Activated T-cell treated with anti-CD3 and anti-CD28 coated beads, Interleukin-2, amount 50 U/mL, for 4 hours (primary cell): ENCODE measurements at regions not wholly inside any gene's neighbourhood (a gene's known extent, or its start where the extent isn't known, plus 50 kb on each side); places are given as distances from the start of the nearest gene placed in this dataset.

ENCODE experiments used
- ATAC-seq, 2 donors: fragments of 200-7000 bp; cut with Tn5 transposase; one replicate each; pipeline ENCODE4 v1.10.0; 2021
- DNase-seq: peaks from one replicate; pipeline ENCODE4 v3.0.0-alpha.2; 2020
- H3K27me3 Mint-ChIP-seq: one replicate; pipeline ENCODE4 v1.8.0; 2021; ENCODE audit warnings: low read depth, mixed read lengths
- H3K36me3 Mint-ChIP-seq: one replicate; pipeline ENCODE4 v1.8.0; 2022; ENCODE audit warnings: mixed read lengths; ENCODE audit not compliant: insufficient read depth
- H3K4me1 Mint-ChIP-seq: one replicate; pipeline ENCODE4 v1.8.0; 2021; ENCODE audit warnings: low read depth, mixed read lengths
- H3K4me3 Mint-ChIP-seq: one replicate; pipeline ENCODE4 v1.8.0; 2021; ENCODE audit warnings: mild to moderate bottlenecking, moderate library complexity, mixed read lengths
- H3K9me3 Mint-ChIP-seq: one replicate; pipeline ENCODE4 v1.8.0; 2021; ENCODE audit warnings: mixed read lengths

DNA sequence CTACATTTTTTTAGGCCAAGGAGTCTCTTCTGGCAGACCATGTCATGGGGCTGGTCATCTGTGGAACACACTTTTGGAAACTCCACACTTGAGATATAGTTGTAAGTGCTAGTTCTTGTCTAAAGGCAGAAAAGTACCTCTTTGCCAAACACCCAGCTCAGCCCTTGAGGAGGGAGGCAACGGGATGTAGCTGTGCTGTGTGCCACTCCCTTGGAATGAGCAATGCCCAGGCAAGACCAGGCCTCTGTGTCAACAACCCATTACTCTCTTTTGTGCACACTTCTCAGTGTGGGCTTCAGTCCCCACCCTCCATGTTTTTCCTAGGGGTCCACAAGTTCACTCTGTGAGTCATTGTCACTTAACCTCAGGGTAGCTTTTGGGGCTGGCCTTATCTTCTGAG, 528.3 kb upstream of the CFAP20DC start:
- no peak overlapping the region for H3K4me3 Mint-ChIP-seq
- no peak for ATAC-seq
- H3K36me3 Mint-ChIP-seq, result no peaks in the 10 kb centered on the region
- no peaks in the 10 kb centered on the region for H3K9me3 Mint-ChIP-seq
- H3K4me1 Mint-ChIP-seq, result peaks cover 5% of the 10 kb centered on the region
- no peaks in the 10 kb centered on the region for H3K27me3 Mint-ChIP-seq
- DNase-seq, result no peak

DNA sequence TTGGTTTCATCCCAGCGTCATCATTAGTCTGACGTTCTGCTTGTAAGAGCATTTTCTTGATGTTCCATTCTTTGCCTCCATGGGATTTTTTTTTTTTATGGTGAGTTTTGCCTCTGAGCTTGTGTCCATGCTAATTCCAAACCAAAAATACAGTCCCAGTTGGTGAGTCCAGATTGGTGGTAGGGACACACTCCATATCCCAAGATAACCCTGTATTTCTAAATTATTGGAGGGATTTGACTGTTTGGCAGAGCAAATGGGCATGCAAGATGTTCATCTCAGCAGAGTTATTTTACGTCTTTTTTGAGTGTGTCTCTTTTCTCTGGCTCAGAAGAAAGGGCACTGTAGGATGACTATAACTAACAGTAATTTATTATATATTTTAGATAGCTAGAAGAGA, 526.8 kb upstream of the CFAP20DC start:
- Mint-ChIP-seq H3K27me3 (no peaks in the 10 kb centered on the region), H3K9me3 (no peaks in the 10 kb centered on the region), H3K36me3 (no peaks in the 10 kb centered on the region), H3K4me1 (peaks cover 5% of the 10 kb centered on the region), H3K4me3 (no peak overlapping the region)
- ATAC-seq (no peak), DNase-seq (no peak)

DNA sequence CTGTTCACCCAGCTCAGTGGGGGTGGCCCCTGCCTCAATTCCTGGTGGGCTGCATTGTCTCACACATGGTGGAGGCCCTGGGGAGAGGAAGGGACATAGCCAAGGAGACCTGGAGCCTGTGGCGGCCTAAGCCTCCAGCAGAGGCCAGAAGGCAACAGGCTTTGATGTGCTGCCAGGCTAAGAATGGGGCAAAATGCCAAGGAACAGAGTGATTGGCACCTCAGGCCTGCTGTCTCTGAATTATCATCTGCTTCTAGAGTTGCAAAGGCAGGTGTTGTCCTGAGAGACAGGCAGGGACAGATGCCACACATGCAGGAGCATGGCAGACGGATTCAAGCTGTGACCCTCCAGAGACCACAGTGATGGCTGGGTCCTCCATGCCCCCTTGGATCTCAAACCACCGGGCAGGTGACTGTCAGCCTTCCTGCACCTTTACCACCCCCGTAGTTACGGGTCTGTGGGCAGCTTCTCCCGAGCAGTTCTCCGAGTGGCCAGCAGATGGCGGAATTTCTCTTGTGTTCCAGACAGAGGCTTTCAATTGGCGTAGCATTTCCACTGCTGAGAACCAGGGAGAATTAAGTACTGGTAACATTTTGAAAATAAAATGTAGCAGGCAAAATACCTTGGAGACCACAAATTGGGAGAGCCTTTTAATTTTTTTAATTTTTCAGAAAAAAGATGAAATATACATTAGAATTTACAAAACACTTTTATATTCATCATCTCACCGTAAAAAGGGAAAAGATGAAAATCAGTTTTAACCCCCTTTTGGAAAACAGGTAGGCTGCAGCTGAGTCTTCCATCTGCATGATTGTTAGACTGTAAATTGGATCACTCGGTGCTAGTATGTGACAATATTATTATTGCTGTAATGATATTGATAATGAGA, 525.5 kb upstream of the CFAP20DC start:
- Mint-ChIP-seq H3K4me3 (no peak overlapping the region), H3K4me1 (peaks cover 3% of the 10 kb centered on the region), H3K36me3 (no peaks in the 10 kb centered on the region), H3K27me3 (no peaks in the 10 kb centered on the region), H3K9me3 (no peaks in the 10 kb centered on the region)
- peak; percentile 89 for DNase-seq
- peak; percentile 82 to 86 for ATAC-seq

DNA sequence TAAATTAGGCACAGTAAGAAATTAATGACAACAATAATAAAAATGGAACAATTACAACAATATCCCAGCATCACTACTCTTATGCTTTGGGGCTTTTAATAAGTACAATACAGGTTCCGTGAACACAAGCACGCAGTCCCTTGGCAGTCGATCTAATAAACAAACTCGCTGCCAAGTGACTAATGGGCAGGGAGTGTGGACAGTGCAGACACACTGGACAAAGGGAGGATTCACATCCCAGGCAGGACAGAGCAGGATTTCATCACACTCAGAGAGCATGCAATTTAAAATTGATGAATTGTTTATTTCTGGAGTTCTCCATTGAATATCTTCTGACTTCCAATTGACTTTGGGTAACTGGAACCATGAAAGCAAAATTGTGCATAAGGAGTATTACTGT, 524.1 kb upstream of the CFAP20DC start:
- Mint-ChIP-seq H3K27me3 (no peaks in the 10 kb centered on the region), H3K4me1 (peaks cover 3% of the 10 kb centered on the region), H3K9me3 (no peaks in the 10 kb centered on the region), H3K4me3 (no peak overlapping the region), H3K36me3 (no peaks in the 10 kb centered on the region)
- DNase-seq, result no peak
- no peak for ATAC-seq

DNA sequence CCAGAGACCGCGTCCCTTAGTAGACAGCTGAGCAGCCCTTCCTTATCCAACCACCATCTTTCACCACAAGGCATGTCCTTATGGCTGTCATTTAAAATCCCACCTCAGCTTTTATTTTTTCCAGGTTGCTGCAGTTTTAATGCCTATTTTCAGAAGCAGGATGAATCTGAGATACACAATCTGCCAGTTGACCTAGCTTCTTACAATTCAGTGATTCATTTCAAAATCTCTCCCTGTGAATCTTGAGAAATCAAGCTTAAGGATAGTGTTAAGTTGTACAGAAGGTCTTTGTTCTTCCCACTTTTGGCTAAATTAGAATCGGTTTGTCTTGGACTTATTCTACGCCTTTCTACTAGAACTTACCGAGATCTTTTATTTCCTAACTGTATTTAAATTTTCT, 522.3 kb upstream of the CFAP20DC start:
- Mint-ChIP-seq H3K36me3 (no peaks in the 10 kb centered on the region), H3K4me3 (no peak overlapping the region), H3K27me3 (no peaks in the 10 kb centered on the region), H3K9me3 (no peaks in the 10 kb centered on the region), H3K4me1 (peaks cover 3% of the 10 kb centered on the region)
- ATAC-seq (no peak), DNase-seq (no peak)

DNA sequence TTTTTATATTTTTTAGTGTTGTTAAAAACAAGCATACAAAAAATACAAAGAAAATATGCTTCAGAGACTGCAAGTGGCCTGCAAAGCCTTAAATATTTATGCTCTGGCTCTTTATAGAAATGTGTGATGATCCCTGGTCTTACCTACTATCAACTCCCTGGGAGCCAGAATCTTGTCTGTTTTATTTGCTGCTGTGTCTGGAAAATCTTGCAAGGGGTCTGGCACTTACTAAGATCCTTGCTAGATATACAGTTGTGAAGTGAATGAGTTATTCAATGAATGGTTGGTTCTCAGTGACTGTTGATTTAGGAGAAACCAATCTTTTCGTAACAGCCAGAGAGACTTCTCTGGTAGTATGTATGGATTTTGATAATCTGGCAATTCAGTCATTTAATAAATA, 521.0 kb upstream of the CFAP20DC start:
- Mint-ChIP-seq H3K9me3 (no peaks in the 10 kb centered on the region), H3K4me3 (no peak overlapping the region), H3K4me1 (peaks cover 13% of the 10 kb centered on the region), H3K27me3 (no peaks in the 10 kb centered on the region), H3K36me3 (no peaks in the 10 kb centered on the region)
- DNase-seq (no peak), ATAC-seq (no peak)

DNA sequence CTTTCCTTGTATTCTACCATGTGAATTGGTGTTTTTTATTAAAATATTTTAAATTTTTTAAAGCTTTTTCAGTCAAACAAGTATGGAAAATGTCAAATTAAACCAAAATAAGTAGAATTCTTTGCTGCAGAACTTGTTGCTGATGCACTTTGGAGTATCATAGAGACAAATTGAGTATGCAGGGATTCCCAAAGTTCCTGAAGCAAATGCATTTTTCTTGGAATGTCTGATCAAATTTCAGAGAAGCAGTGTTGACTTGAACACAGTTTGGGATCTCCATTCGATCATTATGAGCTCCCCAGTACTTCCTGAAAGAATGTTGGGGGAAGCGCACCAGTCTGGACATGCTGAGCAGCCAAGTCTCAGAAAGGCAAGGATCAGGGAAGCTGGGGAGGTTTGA, 517.8 kb upstream of the CFAP20DC start:
- no peak for ATAC-seq
- DNase-seq, result no peak
- H3K4me3 Mint-ChIP-seq, result no peak overlapping the region
- peaks cover 10% of the 10 kb centered on the region for H3K4me1 Mint-ChIP-seq
- H3K9me3 Mint-ChIP-seq, result no peaks in the 10 kb centered on the region
- no peaks in the 10 kb centered on the region for H3K36me3 Mint-ChIP-seq
- H3K27me3 Mint-ChIP-seq, result no peaks in the 10 kb centered on the region

DNA sequence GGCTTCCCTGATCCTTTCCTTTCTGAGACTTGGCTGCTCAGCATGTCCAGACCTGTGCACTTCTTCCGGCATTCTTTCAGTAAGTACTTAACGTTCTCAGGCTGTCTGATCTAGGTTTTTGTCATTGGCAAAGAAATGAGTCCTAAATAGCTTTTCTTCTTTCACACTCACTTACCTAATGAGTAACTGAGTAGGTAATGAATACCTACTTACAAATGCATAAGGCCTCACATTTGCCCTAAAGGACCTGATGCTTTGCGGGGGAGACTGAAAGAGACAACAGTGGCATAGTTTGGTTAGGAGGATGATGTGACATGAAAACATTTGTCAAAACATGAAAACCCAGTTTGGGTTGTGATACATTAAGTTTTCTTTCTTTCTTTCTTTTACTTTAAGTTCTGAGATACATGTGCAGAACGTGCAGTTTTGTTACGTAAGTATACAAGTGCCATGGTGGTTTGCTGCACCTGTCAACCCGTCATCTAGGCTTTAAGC, 516.7 kb upstream of the CFAP20DC start:
- Mint-ChIP-seq H3K4me3 (no peak overlapping the region), H3K9me3 (no peaks in the 10 kb centered on the region), H3K36me3 (no peaks in the 10 kb centered on the region), H3K4me1 (peaks cover 12% of the 10 kb centered on the region), H3K27me3 (no peaks in the 10 kb centered on the region)
- no peak for DNase-seq
- peak; percentile 87 to 92 for ATAC-seq

DNA sequence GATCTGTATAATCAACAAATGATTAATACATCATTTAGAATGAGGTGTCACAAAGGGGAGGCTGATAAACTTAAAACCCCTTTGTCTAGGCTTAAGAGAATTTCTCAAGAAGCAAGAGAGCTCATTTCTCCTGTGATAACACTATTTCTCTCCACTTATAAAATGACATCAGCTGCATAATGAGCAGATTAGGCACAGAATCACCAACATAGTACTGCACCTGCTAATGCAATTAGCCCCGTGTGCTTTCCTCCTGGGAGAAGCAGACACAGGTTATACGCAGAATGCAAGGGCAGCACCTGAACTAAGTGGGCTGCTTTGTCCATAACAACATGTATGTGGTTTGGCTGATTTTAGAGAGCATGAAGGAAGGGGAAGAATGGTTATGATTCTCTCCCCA, 515.3 kb upstream of the CFAP20DC start:
- peaks cover 17% of the 10 kb centered on the region for H3K4me1 Mint-ChIP-seq
- H3K4me3 Mint-ChIP-seq, result no peak overlapping the region
- no peaks in the 10 kb centered on the region for H3K27me3 Mint-ChIP-seq
- ATAC-seq, result no peak
- no peaks in the 10 kb centered on the region for H3K36me3 Mint-ChIP-seq
- no peak for DNase-seq
- no peaks in the 10 kb centered on the region for H3K9me3 Mint-ChIP-seq

DNA sequence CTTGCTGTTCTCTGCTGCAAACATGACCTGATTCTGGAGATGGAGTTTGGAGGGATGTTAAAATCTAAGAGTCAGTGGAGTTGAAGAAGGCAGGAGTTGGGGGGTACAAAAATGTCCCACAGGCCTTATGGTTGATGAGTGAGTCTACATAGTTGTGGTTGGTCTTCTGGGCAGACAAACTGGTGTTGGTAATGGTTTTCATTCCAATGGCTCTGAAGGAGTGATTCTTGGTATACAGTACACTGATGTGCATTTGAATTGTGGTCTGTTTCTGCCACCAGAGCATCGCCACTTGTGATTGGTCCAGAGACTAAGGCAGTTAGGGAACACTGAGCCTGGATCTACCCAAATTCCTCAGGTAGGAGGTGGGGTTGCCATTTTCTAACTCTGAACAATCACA, 514.1 kb upstream of the CFAP20DC start:
- Mint-ChIP-seq H3K27me3 (no peaks in the 10 kb centered on the region), H3K4me3 (no peak overlapping the region), H3K9me3 (no peaks in the 10 kb centered on the region), H3K36me3 (no peaks in the 10 kb centered on the region), H3K4me1 (peaks cover 29% of the 10 kb centered on the region)
- DNase-seq (no peak), ATAC-seq (no peak)

DNA sequence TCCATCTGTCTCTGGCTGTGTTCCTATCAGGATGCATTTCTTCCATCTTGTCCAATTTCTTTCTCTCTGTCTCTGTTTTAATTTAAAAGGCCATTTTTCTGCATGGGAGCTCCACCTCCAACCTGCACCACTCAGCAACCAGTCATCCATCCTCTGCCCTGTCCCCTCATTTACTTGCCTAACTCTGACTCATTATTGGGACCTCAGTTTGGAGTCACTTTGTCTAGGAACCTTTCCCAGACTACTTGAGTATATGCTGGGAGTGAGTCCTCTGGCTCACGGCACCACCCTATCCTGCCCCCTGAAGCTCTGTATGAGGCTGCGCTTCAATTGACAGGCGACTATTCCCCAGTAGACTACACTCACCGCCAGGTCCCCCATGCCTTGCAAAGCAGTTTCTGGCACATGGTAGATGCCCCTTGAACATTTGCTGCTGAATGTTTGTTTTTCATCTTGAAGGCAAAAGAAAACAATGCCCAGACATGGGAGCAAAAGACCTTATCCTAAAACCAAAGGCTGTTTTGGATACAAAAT, 513.3 kb upstream of the CFAP20DC start:
- no peak for ATAC-seq
- peaks cover 32% of the 10 kb centered on the region for H3K4me1 Mint-ChIP-seq

DNA sequence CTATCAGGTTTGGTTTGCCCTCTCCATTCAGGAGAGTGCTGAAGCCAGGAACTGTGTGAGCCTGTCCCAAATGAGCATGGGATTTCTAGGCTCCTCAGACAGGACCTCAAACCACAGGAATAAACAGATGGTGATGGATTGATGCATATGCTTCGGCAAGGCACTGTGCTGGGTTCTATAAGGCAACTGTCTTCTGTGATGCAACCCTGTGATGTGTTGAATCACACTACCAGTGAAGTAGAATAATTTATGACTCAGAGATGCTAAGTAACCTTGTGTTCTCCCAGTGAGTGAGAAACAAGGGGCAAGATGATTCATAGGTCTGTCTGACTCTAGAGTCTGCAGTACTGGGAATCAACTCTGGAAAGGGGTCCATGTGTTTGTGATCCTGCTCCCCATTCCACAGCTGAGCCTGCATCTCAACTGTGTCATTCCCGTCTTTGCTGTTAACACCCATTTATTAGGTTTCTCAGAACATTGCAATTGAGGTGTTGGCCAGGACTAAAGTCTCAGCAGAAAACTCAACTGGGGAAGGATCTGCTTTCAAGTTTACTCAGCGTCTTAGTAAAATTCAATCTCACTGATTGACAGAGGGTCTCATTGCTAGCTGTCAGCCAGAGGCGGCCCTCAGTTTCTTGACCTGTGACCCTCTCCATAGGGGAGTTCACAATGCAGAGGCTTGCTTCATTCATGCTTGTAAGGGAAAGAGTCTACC, 510.1 kb upstream of the CFAP20DC start:
- Mint-ChIP-seq H3K27me3 (no peaks in the 10 kb centered on the region), H3K4me1 (peaks cover 29% of the 10 kb centered on the region), H3K36me3 (no peaks in the 10 kb centered on the region), H3K9me3 (no peaks in the 10 kb centered on the region), H3K4me3 (no peak overlapping the region)
- ATAC-seq (peak; percentile 95 to 96), DNase-seq (no peak)

More for the DNA sequence above, 513.3 kb upstream of the CFAP20DC start:
- no peaks in the 10 kb centered on the region for H3K36me3 Mint-ChIP-seq
- H3K9me3 Mint-ChIP-seq, result no peaks in the 10 kb centered on the region
- no peak for DNase-seq
- H3K27me3 Mint-ChIP-seq, result no peaks in the 10 kb centered on the region
- no peak overlapping the region for H3K4me3 Mint-ChIP-seq

DNA sequence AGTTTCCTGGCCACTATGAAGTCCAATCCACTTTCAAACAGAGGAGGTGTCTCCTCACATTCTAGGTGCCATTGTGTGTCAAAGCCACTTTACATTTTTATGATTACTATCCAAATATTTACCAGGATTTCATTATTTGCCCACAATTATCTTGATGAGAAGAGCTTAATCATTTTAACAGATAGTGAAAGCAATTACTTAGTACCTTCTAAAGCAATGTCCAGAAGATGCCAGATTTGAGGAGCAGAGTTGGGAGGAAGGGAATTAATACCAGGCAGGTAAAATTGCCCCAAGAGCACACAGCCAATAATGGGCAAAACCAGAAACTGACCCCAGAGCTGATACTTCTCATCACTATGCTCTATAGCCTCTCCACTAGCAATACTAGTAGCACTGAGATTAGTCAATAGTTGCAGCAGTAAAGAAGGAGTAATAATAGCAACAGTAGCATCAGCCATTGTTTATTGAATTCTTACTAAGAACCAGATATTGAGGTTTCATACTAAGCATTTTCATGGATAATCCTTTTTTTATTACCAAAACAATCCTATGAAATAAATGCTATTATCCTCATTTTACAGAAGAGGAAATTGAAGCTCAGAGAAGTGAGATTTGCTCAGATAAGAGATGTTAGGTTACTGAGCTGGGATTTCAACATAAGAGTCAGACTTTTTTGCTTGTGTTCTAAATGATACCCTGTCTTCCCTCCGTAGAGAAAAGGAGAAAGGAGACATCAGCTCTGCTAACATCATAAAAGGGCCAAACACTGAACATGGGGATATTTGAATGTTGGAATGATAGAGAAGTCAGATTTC, 509.3 kb upstream of the CFAP20DC start:
- Mint-ChIP-seq H3K27me3 (no peaks in the 10 kb centered on the region), H3K9me3 (no peaks in the 10 kb centered on the region), H3K4me1 (peaks cover 30% of the 10 kb centered on the region), H3K36me3 (no peaks in the 10 kb centered on the region), H3K4me3 (no peak overlapping the region)
- DNase-seq (no peak), ATAC-seq (peak; percentile 3 to 41)
